Astrocyte (in vitro differentiated cells and primary cell): ENCODE measurements at regions not wholly inside any gene's neighbourhood (a gene's known extent, or its start where the extent isn't known, plus 50 kb on each side); places are given as distances from the start of the nearest gene placed in this dataset.

ENCODE experiments used
- DNase-seq: peaks from one replicate; pipeline ENCODE4 v3.0.0-alpha.2; 2010; ENCODE audit warnings: low read depth
- FAIRE-seq: peaks from 2 replicates; lab custom pipeline; 2011; peaks lifted over from hg19 to GRCh38; lab: Jason Lieb, UNC
- H2AFZ ChIP-seq: 2 replicates; pipeline ENCODE4 v1.6.0; 2012; ENCODE audit warnings: low read depth, low read length, inconsistent platforms
- H3K27ac ChIP-seq: 2 replicates; pipeline ENCODE4 v1.5.1; 2011; ENCODE audit warnings: low read depth, low read length, inconsistent platforms
- H3K27me3 ChIP-seq: 2 replicates; pipeline ENCODE4 v1.6.0; 2011; ENCODE audit warnings: low read length, inconsistent platforms; ENCODE audit not compliant: insufficient read depth
- H3K36me3 ChIP-seq: 2 replicates; pipeline ENCODE4 v1.5.1; 2011; ENCODE audit warnings: low read length, inconsistent platforms; ENCODE audit not compliant: insufficient read depth
- H3K4me1 ChIP-seq: 2 replicates; pipeline ENCODE4 v1.5.1; 2011; ENCODE audit warnings: low read length, inconsistent platforms; ENCODE audit not compliant: insufficient read depth
- H3K4me2 ChIP-seq: 2 replicates; pipeline ENCODE4 v1.6.0; 2012; ENCODE audit warnings: low read length, inconsistent platforms
- H3K4me3 ChIP-seq: 2 replicates; pipeline ENCODE4 v1.5.1; 2011; ENCODE audit warnings: low read depth, mild to moderate bottlenecking, low read length, inconsistent platforms; ENCODE audit not compliant: insufficient read depth
- H3K79me2 ChIP-seq: 2 replicates; pipeline ENCODE4 v1.6.0; 2012; ENCODE audit warnings: mild to moderate bottlenecking, low read length, inconsistent platforms; ENCODE audit not compliant: insufficient read depth
- H3K9ac ChIP-seq: 2 replicates; pipeline ENCODE4 v1.6.0; 2012; ENCODE audit warnings: mild to moderate bottlenecking, low read length, inconsistent platforms
- H3K9me3 ChIP-seq: 2 replicates; pipeline ENCODE4 v1.5.1; 2012; ENCODE audit warnings: low read depth, mild to moderate bottlenecking, low read length, inconsistent platforms; ENCODE audit not compliant: insufficient read depth
- H4K20me1 ChIP-seq: 2 replicates; pipeline ENCODE4 v1.6.0; 2012; ENCODE audit warnings: low read length, inconsistent platforms; ENCODE audit not compliant: insufficient read depth
- H3K27ac Mint-ChIP-seq: one replicate; pipeline ENCODE4 v1.8.0; 2021; ENCODE audit warnings: mild to moderate bottlenecking, mixed read lengths; ENCODE audit not compliant: unreplicated experiment
- H3K27me3 Mint-ChIP-seq: one replicate; pipeline ENCODE4 v1.8.0; 2021; ENCODE audit warnings: low read depth, mixed read lengths; ENCODE audit not compliant: unreplicated experiment
- H3K36me3 Mint-ChIP-seq: one replicate; pipeline ENCODE4 v1.8.0; 2021; ENCODE audit warnings: low read depth, mixed read lengths; ENCODE audit not compliant: unreplicated experiment
- H3K4me1 Mint-ChIP-seq: one replicate; pipeline ENCODE4 v1.8.0; 2021; ENCODE audit warnings: low read depth, mixed read lengths; ENCODE audit not compliant: unreplicated experiment
- H3K4me3 Mint-ChIP-seq: one replicate; pipeline ENCODE4 v1.8.0; 2021; ENCODE audit warnings: mild to moderate bottlenecking, moderate library complexity, mixed read lengths; ENCODE audit not compliant: unreplicated experiment
- H3K9me3 Mint-ChIP-seq: one replicate; pipeline ENCODE4 v1.8.0; 2021; ENCODE audit warnings: mild to moderate bottlenecking, mixed read lengths; ENCODE audit not compliant: unreplicated experiment
- EZH2 ChIP-seq: IDR thresholded peaks from 2 replicates; pipeline ENCODE4 v1.6.1; 2012; ENCODE audit warnings: mild to moderate bottlenecking, low read length, inconsistent platforms; ENCODE audit not compliant: insufficient read depth
- TF ChIP-seq, protein P1 (sequence below): IDR thresholded peaks from 2 replicates; pipeline ENCODE4 v1.5.1; 2011; ENCODE audit warnings: low read depth, mild to moderate bottlenecking, inconsistent platforms, low read length, moderate library complexity; ENCODE audit not compliant: insufficient read depth

DNA sequence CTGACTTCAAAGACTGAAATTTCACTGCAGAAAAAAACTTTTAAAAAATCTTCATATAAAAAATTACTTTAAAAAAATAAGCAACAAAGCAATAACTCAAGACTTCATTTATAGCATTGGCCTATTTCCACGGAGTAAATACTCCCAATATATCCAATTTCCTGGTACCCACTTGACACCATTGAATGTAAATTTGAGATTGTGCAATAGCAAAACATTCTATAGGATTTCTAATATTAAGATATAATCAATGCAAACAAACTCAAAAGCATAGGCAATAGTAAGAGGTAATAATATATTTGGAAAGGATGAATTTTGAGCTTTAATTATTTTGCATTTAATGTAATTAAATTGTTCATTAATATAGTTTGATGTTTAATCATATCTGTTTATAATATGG, 148.0 kb upstream of the CNTN6 start:
- TF ChIP-seq EZH2 = no peak
- TF ChIP-seq, protein P1, sequence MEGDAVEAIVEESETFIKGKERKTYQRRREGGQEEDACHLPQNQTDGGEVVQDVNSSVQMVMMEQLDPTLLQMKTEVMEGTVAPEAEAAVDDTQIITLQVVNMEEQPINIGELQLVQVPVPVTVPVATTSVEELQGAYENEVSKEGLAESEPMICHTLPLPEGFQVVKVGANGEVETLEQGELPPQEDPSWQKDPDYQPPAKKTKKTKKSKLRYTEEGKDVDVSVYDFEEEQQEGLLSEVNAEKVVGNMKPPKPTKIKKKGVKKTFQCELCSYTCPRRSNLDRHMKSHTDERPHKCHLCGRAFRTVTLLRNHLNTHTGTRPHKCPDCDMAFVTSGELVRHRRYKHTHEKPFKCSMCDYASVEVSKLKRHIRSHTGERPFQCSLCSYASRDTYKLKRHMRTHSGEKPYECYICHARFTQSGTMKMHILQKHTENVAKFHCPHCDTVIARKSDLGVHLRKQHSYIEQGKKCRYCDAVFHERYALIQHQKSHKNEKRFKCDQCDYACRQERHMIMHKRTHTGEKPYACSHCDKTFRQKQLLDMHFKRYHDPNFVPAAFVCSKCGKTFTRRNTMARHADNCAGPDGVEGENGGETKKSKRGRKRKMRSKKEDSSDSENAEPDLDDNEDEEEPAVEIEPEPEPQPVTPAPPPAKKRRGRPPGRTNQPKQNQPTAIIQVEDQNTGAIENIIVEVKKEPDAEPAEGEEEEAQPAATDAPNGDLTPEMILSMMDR = no peak
- H3K27ac ChIP-seq = no peak overlapping the region
- H3K9ac ChIP-seq = no peak overlapping the region
- H4K20me1 ChIP-seq = no peaks in the 10 kb centered on the region
- Mint-ChIP-seq H3K4me3 (no peak overlapping the region), H3K36me3 (no peaks in the 10 kb centered on the region), H3K9me3 (no peaks in the 10 kb centered on the region), H3K4me1 (no peaks in the 10 kb centered on the region), H3K27ac (no peak overlapping the region), H3K27me3 (no peaks in the 10 kb centered on the region)
- H3K9me3 ChIP-seq = no peaks in the 10 kb centered on the region
- DNase-seq = no peak
- H2AFZ ChIP-seq = no peak overlapping the region
- H3K4me2 ChIP-seq = no peak overlapping the region
- H3K79me2 ChIP-seq = no peaks in the 10 kb centered on the region
- H3K27me3 ChIP-seq = no peaks in the 10 kb centered on the region
- H3K4me1 ChIP-seq = no peaks in the 10 kb centered on the region
- H3K4me3 ChIP-seq = no peak overlapping the region
- FAIRE-seq = no peak
- H3K36me3 ChIP-seq = no peaks in the 10 kb centered on the region

DNA sequence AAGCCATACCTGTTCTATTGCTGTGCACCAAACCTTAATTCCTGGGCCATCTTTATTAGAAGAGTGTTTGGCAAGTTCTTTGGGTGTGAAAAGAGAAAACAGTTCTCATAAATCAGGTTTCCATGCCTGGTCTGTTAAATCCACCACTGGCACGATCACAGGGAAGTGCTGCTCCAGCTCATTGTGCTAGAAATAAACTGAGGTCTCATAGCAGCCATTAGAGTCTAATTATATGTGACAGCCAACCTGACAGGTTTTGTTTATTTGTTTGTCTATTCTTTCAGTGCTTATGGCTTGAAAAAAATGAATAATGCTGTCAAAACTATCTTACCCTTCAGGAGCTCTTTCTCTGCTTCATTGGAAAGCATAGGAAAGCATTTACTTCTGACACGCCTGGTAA, 147.1 kb upstream of the CNTN6 start:
- Histone ChIP-seq H4K20me1 (no peaks in the 10 kb centered on the region), H3K4me2 (no peak overlapping the region), H3K9ac (no peak overlapping the region), H3K27ac (no peak overlapping the region), H3K9me3 (no peaks in the 10 kb centered on the region), H3K4me3 (no peak overlapping the region), H2AFZ (no peak overlapping the region), H3K27me3 (no peaks in the 10 kb centered on the region), H3K4me1 (no peaks in the 10 kb centered on the region), H3K36me3 (no peaks in the 10 kb centered on the region), H3K79me2 (no peaks in the 10 kb centered on the region)
- peaks cover 2% of the 10 kb centered on the region for H3K9me3 Mint-ChIP-seq
- H3K27me3 Mint-ChIP-seq = no peaks in the 10 kb centered on the region
- TF ChIP-seq, protein P1 = no peak
- TF ChIP-seq EZH2 = no peak
- no peak overlapping the region for H3K27ac Mint-ChIP-seq
- H3K36me3 Mint-ChIP-seq = no peaks in the 10 kb centered on the region
- no peak overlapping the region for H3K4me3 Mint-ChIP-seq
- no peaks in the 10 kb centered on the region for H3K4me1 Mint-ChIP-seq
- FAIRE-seq (no peak), DNase-seq (no peak)

DNA sequence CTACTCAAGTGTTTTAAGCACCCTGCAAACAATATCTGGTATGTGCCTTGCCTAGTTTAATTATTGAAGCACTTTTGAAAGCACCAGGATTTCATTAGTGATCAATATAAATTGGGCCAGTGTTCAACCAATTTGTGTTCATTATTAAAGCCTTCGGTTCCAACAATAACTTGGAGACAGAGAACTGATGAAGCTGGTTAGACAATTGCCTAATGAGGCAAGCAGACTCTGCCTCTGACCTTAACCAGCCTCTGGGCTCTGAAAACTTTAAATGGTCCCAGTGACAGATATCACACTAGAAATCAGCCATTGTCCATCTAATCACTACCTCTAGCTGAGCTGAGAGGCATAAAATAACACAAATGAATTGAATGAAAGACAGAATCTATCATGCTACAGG, 139.9 kb upstream of the CNTN6 start:
- no peaks in the 10 kb centered on the region for H3K36me3 ChIP-seq
- Mint-ChIP-seq H3K36me3 (no peaks in the 10 kb centered on the region), H3K4me1 (no peaks in the 10 kb centered on the region), H3K27me3 (no peaks in the 10 kb centered on the region), H3K9me3 (peaks cover 2% of the 10 kb centered on the region), H3K4me3 (no peak overlapping the region), H3K27ac (no peak overlapping the region)
- no peaks in the 10 kb centered on the region for H3K79me2 ChIP-seq
- no peak overlapping the region for H3K4me2 ChIP-seq
- no peaks in the 10 kb centered on the region for H4K20me1 ChIP-seq
- FAIRE-seq (no peak), DNase-seq (no peak)
- H3K4me1 ChIP-seq = no peaks in the 10 kb centered on the region
- TF ChIP-seq EZH2 = no peak
- TF ChIP-seq, protein P1 = no peak
- H3K9ac ChIP-seq = no peak overlapping the region
- H3K9me3 ChIP-seq = no peaks in the 10 kb centered on the region
- H2AFZ ChIP-seq = no peak overlapping the region
- H3K27ac ChIP-seq = no peak overlapping the region
- no peaks in the 10 kb centered on the region for H3K27me3 ChIP-seq
- no peak overlapping the region for H3K4me3 ChIP-seq
